Calu3 (cell line): ENCODE measurements at regions not wholly inside any gene's neighbourhood (a gene's known extent, or its start where the extent isn't known, plus 50 kb on each side); places are given as distances from the start of the nearest gene placed in this dataset.
"Not testable (repeated sequence)": the region's sequence is repeated elsewhere in the genome, so short reads cannot be mapped to it uniquely, and the experiment has no call there.

ENCODE experiments used
- BruUV-seq: library from RNA; stranded (reverse); fragments of 400-500 nt; replicated peaks from 2 replicates; lab custom pipeline; 2021; lab: Mats Ljungman, UMichigan
- CTCF ChIA-PET: fragments of 300-600 bp; sonication (Branson Sonifier 250); formaldehyde crosslinking; loops from one replicate; lab custom pipeline; 2022; ENCODE audit warnings: antibody characterized with exemption; lab: Charles Lee
- DNase-seq: peaks from one replicate; pipeline ENCODE4 v3.0.0; 2022
- H3K27ac Mint-ChIP-seq: one replicate; pipeline ENCODE4 v1.8.0; 2022; ENCODE audit warnings: mixed read lengths; ENCODE audit not compliant: unreplicated experiment
- H3K27me3 Mint-ChIP-seq: one replicate; pipeline ENCODE4 v1.8.0; 2022; ENCODE audit warnings: mixed read lengths; ENCODE audit not compliant: unreplicated experiment
- H3K36me3 Mint-ChIP-seq: one replicate; pipeline ENCODE4 v1.8.0; 2022; ENCODE audit warnings: mild to moderate bottlenecking, moderate library complexity, mixed read lengths; ENCODE audit not compliant: insufficient read depth, unreplicated experiment
- H3K4me1 Mint-ChIP-seq: one replicate; pipeline ENCODE4 v1.8.0; 2022; ENCODE audit warnings: mild to moderate bottlenecking, low read depth, mixed read lengths; ENCODE audit not compliant: unreplicated experiment
- H3K4me3 Mint-ChIP-seq: one replicate; pipeline ENCODE4 v1.8.0; 2022; ENCODE audit warnings: mild to moderate bottlenecking, low read depth, moderate library complexity, mixed read lengths; ENCODE audit not compliant: unreplicated experiment
- H3K9me3 Mint-ChIP-seq: one replicate; pipeline ENCODE4 v1.8.0; 2022; ENCODE audit warnings: low read depth, mixed read lengths; ENCODE audit not compliant: unreplicated experiment
- CTCF ChIP-seq: fragments of 200-600 bp; IDR thresholded peaks from one replicate; pipeline ENCODE4 v1.8.0; 2022; ENCODE audit warnings: antibody characterized with exemption; ENCODE audit not compliant: unreplicated experiment
- intact Hi-C: fragments of 100-400 bp; cut with micrococcal nuclease; formaldehyde crosslinking; loops from one replicate; pipeline ENCODE4 v1.10.0; 2022; ENCODE audit not compliant: unreplicated experiment

- no peaks in the 10 kb centered on the region for H3K27me3 Mint-ChIP-seq
- no peak for TF ChIP-seq CTCF
- H3K27ac Mint-ChIP-seq: peak overlapping the region; percentile 95
- intact Hi-C loops: loop anchor here (5.0 to 10.0 kb wide), 2 partner anchors 53 to 70 kb away; partner anchors contain the start of genes GSAP and PTPN12
- no peaks in the 10 kb centered on the region for H3K9me3 Mint-ChIP-seq
- H3K4me1 Mint-ChIP-seq: peaks cover 30% of the 10 kb centered on the region
- no TSS peak for BruUV-seq
- no peak for DNase-seq
- CTCF ChIA-PET: interaction anchor here (0.6 kb wide), 2 partner anchors 71 to 278 kb away, joined by 3 read pairs; no protein-coding TSS in a partner anchor
- peaks cover 11% of the 10 kb centered on the region for H3K36me3 Mint-ChIP-seq
- H3K4me3 Mint-ChIP-seq: peak overlapping the region; percentile 49
Observed at GRCh38 chr7:77484785-77485184, 52.3 kb upstream of the PTPN12 start.

- intact Hi-C loops: loop anchor here (5.0 to 10.0 kb wide), 2 partner anchors 55 to 67 kb away; partner anchors contain the start of genes GSAP and PTPN12
- Mint-ChIP-seq H3K4me1 (peaks cover 37% of the 10 kb centered on the region), H3K4me3 (no peak overlapping the region), H3K27ac (peak overlapping the region; percentile 99), H3K36me3 (peaks cover 11% of the 10 kb centered on the region), H3K9me3 (no peaks in the 10 kb centered on the region), H3K27me3 (no peaks in the 10 kb centered on the region)
- CTCF ChIA-PET: no interaction called here
- TSS peak; percentile 36 for BruUV-seq
- no peak for TF ChIP-seq CTCF
- peak; percentile 79 for DNase-seq
Observed at GRCh38 chr7:77482015-77482414, 55.1 kb upstream of the PTPN12 start.

GRCh38 chr7:77481615-77482014, 55.5 kb upstream of the PTPN12 start:
- Mint-ChIP-seq H3K9me3 (no peaks in the 10 kb centered on the region), H3K27me3 (no peaks in the 10 kb centered on the region), H3K36me3 (peaks cover 11% of the 10 kb centered on the region), H3K27ac (peak overlapping the region; percentile 99), H3K4me3 (peak overlapping the region; percentile 46), H3K4me1 (peaks cover 37% of the 10 kb centered on the region)
- peak; percentile 49 for DNase-seq
- intact Hi-C loops: loop anchor here (5.0 to 10.0 kb wide), 2 partner anchors 56 to 67 kb away; partner anchors contain the start of genes GSAP and PTPN12
- CTCF ChIA-PET: no interaction called here
- BruUV-seq: no TSS peak
- no peak for TF ChIP-seq CTCF

DNA sequence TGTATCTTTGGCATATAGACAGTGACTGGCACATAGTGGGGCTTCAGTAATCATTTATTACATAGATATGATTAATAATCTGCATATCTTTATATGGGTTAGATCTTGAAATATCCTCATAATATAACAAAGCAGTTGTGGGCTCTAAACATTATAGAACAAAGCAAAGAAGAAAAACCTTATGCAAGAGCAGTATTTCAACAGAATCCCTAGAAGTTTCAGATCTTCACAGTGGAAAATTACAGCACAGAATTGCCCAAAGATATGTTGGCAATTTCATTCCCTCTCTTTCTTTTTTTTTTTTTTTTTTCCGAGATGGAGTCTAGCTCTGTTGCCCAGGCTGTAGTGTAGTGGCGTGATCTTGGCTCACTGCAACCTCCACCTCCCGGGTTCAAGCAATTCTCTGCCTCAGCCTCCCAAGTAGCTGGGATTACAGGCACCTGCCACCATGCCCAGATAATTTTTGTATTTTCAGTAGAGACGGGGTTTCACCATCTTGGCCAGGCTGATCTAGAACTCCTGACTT, 56.9 kb upstream of the PTPN12 start:
- not testable (repeated sequence) for DNase-seq, BruUV-seq, H3K4me3 Mint-ChIP-seq, H3K9me3 Mint-ChIP-seq, H3K27me3 Mint-ChIP-seq
- H3K27ac Mint-ChIP-seq: peak overlapping the region; percentile 74
- peaks cover 11% of the 10 kb centered on the region for H3K36me3 Mint-ChIP-seq
- CTCF ChIA-PET: interaction anchor here (0.6 kb wide), 1 partner anchor 363 kb away, joined by 5 read pairs; no protein-coding TSS in a partner anchor
- peaks cover 34% of the 10 kb centered on the region for H3K4me1 Mint-ChIP-seq
- intact Hi-C loops: loop anchor here (5.0 to 10.0 kb wide), 2 partner anchors 57 to 65 kb away; partner anchors contain the start of genes GSAP and PTPN12
